ENCODE measurements at regions not wholly inside any gene's neighbourhood (a gene's known extent, or its start where the extent isn't known, plus 50 kb on each side); places are given as distances from the start of the nearest gene placed in this dataset.

DNA sequence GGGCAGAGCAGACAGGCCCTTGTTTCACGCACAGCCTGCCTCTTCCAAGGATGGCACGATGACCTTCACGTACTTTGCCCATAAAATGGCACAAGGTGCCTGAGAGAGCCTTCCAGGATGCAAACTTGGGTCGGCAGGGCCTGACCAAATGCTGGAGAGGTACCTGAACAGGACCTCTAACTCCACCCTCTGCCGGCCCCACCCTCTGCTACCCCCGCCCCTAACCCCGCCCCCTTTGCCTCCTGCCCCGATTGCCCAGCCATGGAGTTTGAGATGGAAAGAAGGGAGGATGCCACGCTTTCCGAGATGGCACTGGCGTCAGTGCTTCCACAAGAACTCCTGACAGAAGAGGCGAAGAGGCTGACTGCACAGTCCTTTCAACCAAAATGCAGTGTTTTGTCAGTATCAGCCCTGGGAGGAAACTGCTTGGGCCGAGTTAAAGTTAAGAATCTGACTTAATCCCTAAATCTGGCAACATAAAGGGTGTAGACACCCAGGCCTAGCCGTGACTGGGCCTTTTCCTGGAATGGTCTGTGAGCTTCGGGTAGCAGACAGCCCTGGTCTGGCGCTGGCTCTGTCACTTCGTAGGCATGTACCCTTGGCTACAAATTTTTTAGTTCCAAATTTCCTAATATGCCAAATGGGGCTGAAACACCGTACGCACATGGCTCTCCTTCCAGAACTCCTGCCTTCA, 230.3 kb upstream of the RGMA start:
- no peak for DNase-seq
- TF ChIP-seq, protein P1, sequence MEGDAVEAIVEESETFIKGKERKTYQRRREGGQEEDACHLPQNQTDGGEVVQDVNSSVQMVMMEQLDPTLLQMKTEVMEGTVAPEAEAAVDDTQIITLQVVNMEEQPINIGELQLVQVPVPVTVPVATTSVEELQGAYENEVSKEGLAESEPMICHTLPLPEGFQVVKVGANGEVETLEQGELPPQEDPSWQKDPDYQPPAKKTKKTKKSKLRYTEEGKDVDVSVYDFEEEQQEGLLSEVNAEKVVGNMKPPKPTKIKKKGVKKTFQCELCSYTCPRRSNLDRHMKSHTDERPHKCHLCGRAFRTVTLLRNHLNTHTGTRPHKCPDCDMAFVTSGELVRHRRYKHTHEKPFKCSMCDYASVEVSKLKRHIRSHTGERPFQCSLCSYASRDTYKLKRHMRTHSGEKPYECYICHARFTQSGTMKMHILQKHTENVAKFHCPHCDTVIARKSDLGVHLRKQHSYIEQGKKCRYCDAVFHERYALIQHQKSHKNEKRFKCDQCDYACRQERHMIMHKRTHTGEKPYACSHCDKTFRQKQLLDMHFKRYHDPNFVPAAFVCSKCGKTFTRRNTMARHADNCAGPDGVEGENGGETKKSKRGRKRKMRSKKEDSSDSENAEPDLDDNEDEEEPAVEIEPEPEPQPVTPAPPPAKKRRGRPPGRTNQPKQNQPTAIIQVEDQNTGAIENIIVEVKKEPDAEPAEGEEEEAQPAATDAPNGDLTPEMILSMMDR (IDR thresholded peaks at IDR 0.05; ENCODE audit: partially characterized antibody, unreplicated experiment) = no peak

DNA sequence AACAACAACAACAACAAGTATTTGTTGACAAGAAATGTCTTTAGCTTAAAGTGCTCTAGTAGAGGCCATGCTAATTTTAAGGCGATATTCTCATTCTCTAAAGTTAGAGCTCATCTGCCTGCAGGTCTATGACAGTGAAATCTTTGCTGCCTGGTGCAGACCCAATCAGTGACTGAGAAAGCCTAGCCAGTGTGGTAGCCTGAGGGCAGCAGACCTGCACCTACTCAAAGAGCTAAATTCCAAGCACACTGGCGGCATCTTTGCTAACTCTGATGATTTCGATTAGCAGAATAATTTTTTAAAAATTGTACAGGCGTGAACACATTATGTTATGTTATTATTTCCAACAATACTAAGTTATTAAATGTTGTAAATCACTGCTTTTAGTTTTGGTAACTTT, 228.8 kb upstream of the RGMA start:
- no peak overlapping the region for H3K4me3 Mint-ChIP-seq (ENCODE audit: unreplicated experiment)
- H3K9me3 Mint-ChIP-seq (ENCODE audit: unreplicated experiment) = no peaks in the 10 kb centered on the region
- peaks cover 3% of the 10 kb centered on the region for H3K36me3 Mint-ChIP-seq (ENCODE audit: unreplicated experiment)
- H3K27ac Mint-ChIP-seq (ENCODE audit: unreplicated experiment) = no peak overlapping the region
- H3K4me1 Mint-ChIP-seq (ENCODE audit: low read depth, unreplicated experiment) = peaks cover 3% of the 10 kb centered on the region
- TF ChIP-seq, protein P1 (IDR thresholded peaks at IDR 0.05; ENCODE audit: partially characterized antibody, unreplicated experiment) = no peak
- no peaks in the 10 kb centered on the region for H3K27me3 Mint-ChIP-seq (ENCODE audit: unreplicated experiment)
- no peak for DNase-seq

More for the DNA sequence above, 230.3 kb upstream of the RGMA start:
- Mint-ChIP-seq H3K4me3 (ENCODE audit: unreplicated experiment) (no peak overlapping the region), H3K27ac (ENCODE audit: unreplicated experiment) (no peak overlapping the region), H3K4me1 (ENCODE audit: low read depth, unreplicated experiment) (peaks cover 3% of the 10 kb centered on the region), H3K36me3 (ENCODE audit: unreplicated experiment) (no peaks in the 10 kb centered on the region), H3K27me3 (ENCODE audit: unreplicated experiment) (no peaks in the 10 kb centered on the region), H3K9me3 (ENCODE audit: unreplicated experiment) (no peaks in the 10 kb centered on the region)

DNA sequence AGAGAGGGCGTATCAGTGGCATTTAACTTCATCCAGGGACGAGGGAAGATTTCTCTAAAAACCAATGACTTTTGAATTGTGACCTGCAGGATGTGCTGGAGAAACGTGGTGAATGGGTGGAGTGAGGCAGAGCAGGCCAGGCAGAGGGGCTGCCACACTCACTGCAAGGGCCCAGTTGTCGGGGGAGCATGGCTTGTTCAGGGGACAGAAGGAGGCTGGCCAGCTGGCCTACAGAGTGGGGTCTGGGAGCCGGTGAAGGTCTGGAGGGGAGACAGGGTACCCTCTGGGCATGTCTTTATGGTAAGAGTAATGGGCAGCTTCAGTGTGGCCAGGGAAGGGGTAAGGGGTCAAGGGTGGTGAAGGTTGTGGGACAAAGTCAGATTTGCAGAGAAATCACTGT, 225.2 kb upstream of the RGMA start:
- TF ChIP-seq, protein P1 (IDR thresholded peaks at IDR 0.05; ENCODE audit: partially characterized antibody, unreplicated experiment) = no peak
- H3K9me3 Mint-ChIP-seq (ENCODE audit: unreplicated experiment) = no peaks in the 10 kb centered on the region
- DNase-seq = no peak
- H3K4me1 Mint-ChIP-seq (ENCODE audit: low read depth, unreplicated experiment) = no peaks in the 10 kb centered on the region
- no peak overlapping the region for H3K4me3 Mint-ChIP-seq (ENCODE audit: unreplicated experiment)
- H3K36me3 Mint-ChIP-seq (ENCODE audit: unreplicated experiment) = peaks cover 3% of the 10 kb centered on the region
- no peak overlapping the region for H3K27ac Mint-ChIP-seq (ENCODE audit: unreplicated experiment)
- no peaks in the 10 kb centered on the region for H3K27me3 Mint-ChIP-seq (ENCODE audit: unreplicated experiment)

DNA sequence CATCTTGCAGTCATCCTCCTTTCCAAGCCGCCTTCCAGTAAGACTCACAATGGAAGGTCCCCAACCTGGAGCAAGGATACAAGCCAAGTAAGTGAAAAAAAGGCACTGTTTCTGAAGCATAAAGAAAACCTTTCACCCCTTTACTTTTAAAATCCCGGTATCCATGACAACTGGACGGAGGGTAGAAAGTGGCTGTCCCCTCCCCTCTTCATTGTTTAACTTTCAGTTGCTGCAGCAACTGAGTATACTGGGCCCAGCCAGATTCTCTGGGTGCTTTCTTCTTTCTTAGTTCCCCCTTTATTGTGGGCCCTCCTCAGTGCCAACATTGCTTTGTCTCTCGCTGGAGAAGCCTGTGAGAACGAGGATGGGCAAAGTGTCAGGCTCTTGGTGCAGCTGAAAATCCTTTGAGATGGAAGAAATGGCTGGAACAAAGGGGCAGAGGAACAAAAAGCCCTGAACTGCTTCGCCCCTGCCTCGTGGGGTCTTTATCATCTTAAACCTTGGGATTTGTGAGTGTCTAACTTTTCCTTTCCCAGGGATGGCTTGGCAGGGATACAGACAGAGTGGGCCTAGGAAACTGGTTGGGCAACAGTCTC, 224.0 kb upstream of the RGMA start:
- H3K27ac Mint-ChIP-seq (ENCODE audit: unreplicated experiment) = no peak overlapping the region
- H3K9me3 Mint-ChIP-seq (ENCODE audit: unreplicated experiment) = peaks cover under 1% of the 10 kb centered on the region
- no peak for DNase-seq
- H3K36me3 Mint-ChIP-seq (ENCODE audit: unreplicated experiment) = peaks cover 3% of the 10 kb centered on the region
- TF ChIP-seq, protein P1 (IDR thresholded peaks at IDR 0.05; ENCODE audit: partially characterized antibody, unreplicated experiment) = no peak
- no peak overlapping the region for H3K4me3 Mint-ChIP-seq (ENCODE audit: unreplicated experiment)
- H3K27me3 Mint-ChIP-seq (ENCODE audit: unreplicated experiment) = no peaks in the 10 kb centered on the region
- peaks cover 4% of the 10 kb centered on the region for H3K4me1 Mint-ChIP-seq (ENCODE audit: low read depth, unreplicated experiment)

DNA sequence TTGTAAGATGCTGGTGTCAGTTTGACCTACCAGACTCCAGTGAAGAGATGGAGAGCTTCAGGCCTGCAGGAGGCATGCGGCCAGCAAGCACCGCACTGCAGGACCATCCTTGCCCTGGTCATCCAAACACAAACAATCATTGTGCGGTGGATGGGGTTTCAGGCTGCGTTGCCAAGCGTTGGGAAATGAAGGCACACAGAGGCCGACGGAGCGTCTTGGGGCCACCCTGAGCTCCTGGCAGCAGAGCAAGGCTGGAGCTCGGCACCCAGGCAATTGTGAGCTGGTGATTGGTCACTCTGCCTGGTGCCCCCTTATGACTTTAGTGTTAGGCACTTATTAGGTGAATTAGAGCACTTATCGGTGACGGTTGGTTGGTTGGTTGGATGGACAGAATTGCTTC, 222.6 kb upstream of the RGMA start:
- no peak overlapping the region for H3K4me3 Mint-ChIP-seq (ENCODE audit: unreplicated experiment)
- peaks cover 8% of the 10 kb centered on the region for H3K4me1 Mint-ChIP-seq (ENCODE audit: low read depth, unreplicated experiment)

More for the DNA sequence above, 222.6 kb upstream of the RGMA start:
- Mint-ChIP-seq H3K36me3 (ENCODE audit: unreplicated experiment) (peaks cover 3% of the 10 kb centered on the region), H3K27ac (ENCODE audit: unreplicated experiment) (no peak overlapping the region), H3K9me3 (ENCODE audit: unreplicated experiment) (peaks cover 2% of the 10 kb centered on the region), H3K27me3 (ENCODE audit: unreplicated experiment) (no peaks in the 10 kb centered on the region)
- no peak for DNase-seq
- TF ChIP-seq, protein P1 (IDR thresholded peaks at IDR 0.05; ENCODE audit: partially characterized antibody, unreplicated experiment) = no peak
